ENCODE measurements at regions not wholly inside any gene's neighbourhood (a gene's known extent, or its start where the extent isn't known, plus 50 kb on each side); places are given as distances from the start of the nearest gene placed in this dataset.
A peak's percentile ranks its signal among the peaks of the same experiment; 100 is the strongest.

DNA sequence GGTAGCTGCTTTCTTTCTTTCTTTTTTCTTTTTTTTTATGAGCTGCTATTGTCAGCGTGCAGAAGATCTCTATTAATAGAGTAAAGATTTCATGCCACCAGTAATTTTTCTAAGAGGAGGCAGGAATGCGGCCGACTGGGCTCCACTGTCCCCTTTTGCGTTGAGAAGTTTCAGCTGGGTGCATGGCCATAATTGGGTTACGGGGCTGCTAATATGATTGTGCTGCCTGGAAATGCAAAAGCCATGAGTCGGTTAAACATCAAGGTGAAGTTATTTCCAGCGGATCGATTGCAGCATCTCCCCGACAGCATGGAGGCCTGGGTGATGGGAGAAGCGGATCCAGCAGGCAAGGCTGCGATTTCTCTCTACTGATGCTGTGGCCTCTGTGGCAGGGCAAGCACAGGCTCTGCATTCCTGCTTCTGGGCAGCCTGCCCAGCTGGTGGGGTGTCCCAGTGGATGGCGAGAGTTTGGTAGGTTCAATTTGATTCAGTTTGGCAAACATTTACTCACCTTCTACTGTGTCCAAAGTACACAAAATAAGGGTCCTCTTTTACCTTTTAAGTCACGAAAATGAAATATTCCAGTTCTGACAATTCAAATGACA, 54.4 kb upstream of the PRMT8 start:
- no peak overlapping the region for H3K27ac Mint-ChIP-seq

More for the DNA sequence above, 54.4 kb upstream of the PRMT8 start:
- no peak for TF ChIP-seq CTCF (conservative IDR thresholded peaks at IDR 0.05)
- H3K23ac ChIP-seq (ENCODE audit: insufficient read length, low read depth, low read length) = no peak overlapping the region
- no peak overlapping the region for H3K9ac ChIP-seq (ENCODE audit: extremely low read depth, insufficient read length, low read length)
- DNase-seq = peak; percentile 31
- Mint-ChIP-seq H3K36me3 (ENCODE audit: insufficient read depth in 1 of 3, low read depth in 3 of 3) (no peaks in the 10 kb centered on the region; a peak in 1 of 7 replicates), H3K4me3 (no peak overlapping the region), H3K9me3 (no peaks in the 10 kb centered on the region), H3K4me1 (peaks cover 19 to 30% of the 10 kb centered on the region in 2 experiments), H3K27me3 (ENCODE audit: low read depth) (no peaks in the 10 kb centered on the region; the same call in 1 of the 2 replicates)
- H2BK5ac ChIP-seq (ENCODE audit: insufficient read length, low read length) = no peak overlapping the region
- no peak overlapping the region for H3K4me2 ChIP-seq (ENCODE audit: insufficient read depth, insufficient read length, low read length)
- no peaks in the 10 kb centered on the region for H3K79me1 ChIP-seq (ENCODE audit: insufficient read depth, low read depth, low read length, poor library complexity, severe bottlenecking)
- no peak overlapping the region for H3K56ac ChIP-seq (ENCODE audit: insufficient read length, low read depth, low read length)
- no peak overlapping the region for H2AK5ac ChIP-seq (ENCODE audit: insufficient read length, low read length)
- no peak overlapping the region for H2BK120ac ChIP-seq (ENCODE audit: low read depth, low read length, poor library complexity, severe bottlenecking)
- no peaks in the 10 kb centered on the region for H4K20me1 ChIP-seq (ENCODE audit: control insufficient read depth, insufficient read depth, insufficient read length)
- H2AFZ ChIP-seq (ENCODE audit: low read length) = no peak overlapping the region
- no peak overlapping the region for H3K14ac ChIP-seq (ENCODE audit: insufficient read depth, low read length)
- no peaks in the 10 kb centered on the region for H3K9me3 ChIP-seq (ENCODE audit: control insufficient read depth, low read depth, low read length)
- no CpG with 5 or more reads among the region's 13 CpGs for WGBS (ENCODE audit: extremely low coverage, insufficient read length, low lambda C conversion rate)
- H3K27me3 ChIP-seq (ENCODE audit: insufficient read depth, low read length) = no peaks in the 10 kb centered on the region
- H3K18ac ChIP-seq (ENCODE audit: insufficient read length, low read depth, low read length) = no peak overlapping the region
- no peaks in the 10 kb centered on the region for H3K23me2 ChIP-seq (ENCODE audit: insufficient read length, low read depth, low read length, poor library complexity, severe bottlenecking)
- no peak overlapping the region for H2BK12ac ChIP-seq (ENCODE audit: insufficient read length, low read depth, low read length)
- H3K4me1 ChIP-seq (ENCODE audit: insufficient read depth, low read length) = peaks cover 7% of the 10 kb centered on the region; the same call in 1 of the 2 replicates
- H3T11ph ChIP-seq (ENCODE audit: low read length) = no peak overlapping the region
- no peak overlapping the region for H4K91ac ChIP-seq (ENCODE audit: insufficient read length, low read depth, low read length)
- no peak overlapping the region for H3K4ac ChIP-seq (ENCODE audit: low read depth, low read length)
- H4K5ac ChIP-seq (ENCODE audit: insufficient read length, low read depth, low read length) = no peak overlapping the region
- H3K27ac ChIP-seq (ENCODE audit: insufficient read length, low read depth, low read length) = no peak overlapping the region
- H3K79me2 ChIP-seq (ENCODE audit: insufficient read depth, low read length) = no peaks in the 10 kb centered on the region
- H4K8ac ChIP-seq (replicated peaks; ENCODE audit: insufficient read length, low read depth, low read length) = no peak overlapping the region
- H2BK15ac ChIP-seq (ENCODE audit: low read depth, low read length) = no peak overlapping the region
- no peak overlapping the region for H2BK20ac ChIP-seq (ENCODE audit: low read depth, low read length, poor library complexity, severe bottlenecking)
